HG03521 (cell line): ENCODE measurements at regions not wholly inside any gene's neighbourhood (a gene's known extent, or its start where the extent isn't known, plus 50 kb on each side); places are given as distances from the start of the nearest gene placed in this dataset.
"Not testable (repeated sequence)": the region's sequence is repeated elsewhere in the genome, so short reads cannot be mapped to it uniquely, and the experiment has no call there.

Experiments used
- ATAC-seq: cut with Tn5 transposase; IDR thresholded peaks from one replicate; pipeline ENCODE4 v1.9.1; 2021; ENCODE audit warnings: mild to moderate bottlenecking, moderate library complexity; ENCODE audit not compliant: unreplicated experiment

DNA sequence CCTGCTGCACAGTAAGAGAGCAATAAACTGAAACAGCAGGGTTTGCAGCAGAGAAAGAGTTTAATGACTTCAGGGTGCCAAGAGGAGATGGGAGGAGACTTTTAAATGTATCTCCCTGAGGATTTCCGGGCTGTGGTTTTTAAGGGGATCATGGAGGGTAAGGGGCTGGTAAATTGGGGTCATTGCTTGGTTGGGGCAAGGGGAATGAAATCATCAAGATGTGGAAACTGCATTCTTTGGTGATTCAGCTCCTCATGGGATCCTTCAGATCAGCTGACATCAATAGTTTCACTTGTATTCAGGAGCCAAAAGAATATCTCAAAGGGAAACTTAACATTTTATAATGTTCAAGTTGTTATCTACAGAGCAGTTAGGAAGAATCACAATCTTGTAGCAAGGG lies 174.3 kb upstream of the ANXA10 start:
- no peak for ATAC-seq

DNA sequence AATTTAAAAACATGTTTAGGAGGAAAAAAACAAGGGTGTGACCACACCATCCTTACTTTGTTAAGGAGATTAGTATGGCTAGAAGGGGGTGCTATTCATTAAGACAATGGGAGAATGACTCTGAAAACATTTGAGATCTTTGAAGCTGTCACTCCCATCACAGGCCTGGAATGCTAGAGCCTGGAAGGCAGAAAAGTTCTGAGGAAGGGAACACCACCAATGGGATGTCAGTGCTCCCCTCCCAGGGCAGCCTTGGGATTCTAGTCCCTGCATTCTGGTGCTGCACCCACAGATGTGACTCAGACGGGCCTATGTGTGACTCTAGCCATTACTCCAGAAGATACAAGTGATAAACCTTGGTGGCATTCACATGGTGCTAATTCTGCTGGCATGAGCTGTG lies 162.2 kb upstream of the ANXA10 start:
- no peak for ATAC-seq

DNA sequence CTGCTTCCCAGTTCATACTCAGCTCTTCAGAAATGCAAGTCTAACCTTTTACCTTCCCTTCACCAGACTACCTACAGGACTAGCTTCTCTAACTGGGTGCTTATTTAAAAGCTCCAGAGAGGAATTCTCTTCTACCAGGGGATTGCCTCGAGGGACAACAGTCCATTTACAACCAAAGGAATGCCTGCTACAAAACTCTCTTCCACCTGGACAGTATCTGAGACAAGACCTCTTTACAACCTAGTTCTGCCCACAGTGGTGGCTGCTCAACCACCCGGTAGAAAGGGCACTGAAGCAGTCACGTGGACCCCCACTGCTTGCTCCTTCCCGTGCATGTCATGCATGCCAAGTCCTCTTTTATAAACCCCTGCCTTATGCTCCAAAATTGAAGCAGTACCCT lies 158.1 kb upstream of the ANXA10 start:
- ATAC-seq, result no peak

DNA sequence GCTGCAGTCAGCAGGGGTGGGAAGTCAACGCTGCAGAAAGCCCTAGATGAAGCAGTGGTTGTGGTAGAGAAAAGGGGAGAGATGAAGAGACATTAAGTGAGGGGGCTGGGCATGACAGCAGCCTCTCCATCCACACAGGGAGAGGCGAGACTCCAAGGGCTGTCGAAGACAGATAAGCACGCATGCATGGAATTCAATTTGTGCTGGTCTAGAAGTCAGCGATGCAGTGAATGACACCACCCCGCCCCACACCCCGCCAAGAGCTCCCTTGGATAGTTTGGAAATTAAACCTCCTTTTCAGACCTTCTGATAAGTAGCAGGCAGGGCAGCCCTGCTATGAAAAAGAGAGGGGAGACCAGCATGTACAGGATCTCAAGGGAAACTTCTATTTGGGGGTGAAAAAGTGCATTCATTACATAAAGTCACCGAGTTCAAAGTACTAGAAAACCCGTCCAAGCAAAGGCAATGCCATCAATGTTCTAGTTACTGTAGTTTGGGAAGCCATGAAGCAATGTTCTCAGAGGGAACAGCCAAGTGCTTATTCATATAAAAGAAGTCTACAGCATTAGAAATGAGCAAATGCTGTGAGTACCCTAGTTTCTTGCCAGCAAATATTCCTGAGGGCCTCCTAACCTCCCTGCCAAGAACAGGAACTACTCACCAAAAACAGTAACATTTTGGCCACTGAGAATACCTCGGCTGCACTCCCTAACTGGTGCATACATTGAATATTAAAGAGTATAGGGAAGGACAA lies 152.3 kb upstream of the ANXA10 start:
- no peak for ATAC-seq

GRCh38 chr4:167943872-167944505 lies 148.3 kb upstream of the ANXA10 start:
- no peak for ATAC-seq

GRCh38 chr4:167944721-167945120 lies 147.6 kb upstream of the ANXA10 start:
- ATAC-seq, result no peak

DNA sequence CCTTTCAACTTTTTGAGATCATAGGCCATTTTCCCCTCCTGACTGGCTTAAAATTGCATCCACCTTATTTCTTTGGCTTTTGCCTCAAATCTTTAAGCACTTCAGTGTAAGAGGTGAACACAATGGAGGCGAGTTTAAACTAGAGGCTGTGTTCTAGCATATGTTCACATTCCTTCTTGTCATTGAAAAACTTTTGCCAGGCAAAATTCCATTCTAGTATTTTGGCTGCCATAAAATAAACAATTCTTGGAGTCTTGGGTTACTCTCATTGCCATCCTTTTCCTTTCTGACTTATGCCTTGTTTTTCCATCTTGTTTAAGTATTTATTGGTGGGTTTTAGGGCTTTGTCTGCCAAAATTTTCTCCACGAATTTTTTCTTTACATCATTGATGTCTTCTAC lies 137.3 kb upstream of the ANXA10 start:
- ATAC-seq, result no peak

DNA sequence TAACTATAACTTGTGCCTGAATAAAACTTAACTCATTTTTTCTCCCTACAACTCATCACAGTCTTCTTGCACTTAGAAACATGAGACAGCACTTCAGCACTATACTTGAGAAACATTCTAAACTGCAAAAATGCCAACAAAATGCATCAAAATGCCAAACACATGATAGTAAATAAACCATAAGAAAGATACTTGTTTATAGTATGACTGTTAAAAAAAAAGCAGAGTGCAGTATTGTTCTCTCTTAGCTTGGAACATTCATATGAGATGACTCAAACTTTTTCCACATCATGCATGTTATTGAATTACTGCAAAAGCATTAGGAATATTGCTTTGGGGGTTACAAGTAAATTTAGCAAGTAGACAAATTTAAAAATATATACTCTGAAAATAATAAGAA lies 135.7 kb upstream of the ANXA10 start:
- no peak for ATAC-seq

DNA sequence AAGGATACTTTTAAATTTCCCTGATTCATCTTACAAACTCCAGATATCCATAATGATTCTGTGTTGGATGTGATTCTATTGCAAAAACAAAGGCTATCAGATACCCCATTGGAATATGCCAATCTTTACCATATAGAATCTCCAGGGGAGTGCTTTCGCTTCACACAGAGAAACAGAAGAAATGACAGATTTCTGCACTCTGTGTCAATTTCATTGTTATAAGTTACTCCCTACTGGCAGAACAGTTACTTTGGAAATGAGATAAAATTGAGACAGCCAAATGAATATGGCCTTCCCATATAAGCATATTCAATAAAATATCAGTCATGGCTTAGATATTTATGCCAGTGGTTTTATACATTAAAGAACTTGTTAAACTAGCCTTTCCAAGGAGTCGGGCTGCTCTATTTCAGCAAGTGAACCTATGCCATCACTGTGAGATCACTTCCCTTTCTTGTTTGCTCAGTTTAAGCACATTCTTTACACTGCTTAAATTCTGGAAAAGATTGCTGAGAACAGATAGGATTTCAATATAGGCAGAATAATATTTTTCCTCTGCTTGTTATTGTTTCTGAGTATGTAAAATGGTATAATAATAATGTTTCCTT lies 127.5 kb upstream of the ANXA10 start:
- ATAC-seq, result no peak

DNA sequence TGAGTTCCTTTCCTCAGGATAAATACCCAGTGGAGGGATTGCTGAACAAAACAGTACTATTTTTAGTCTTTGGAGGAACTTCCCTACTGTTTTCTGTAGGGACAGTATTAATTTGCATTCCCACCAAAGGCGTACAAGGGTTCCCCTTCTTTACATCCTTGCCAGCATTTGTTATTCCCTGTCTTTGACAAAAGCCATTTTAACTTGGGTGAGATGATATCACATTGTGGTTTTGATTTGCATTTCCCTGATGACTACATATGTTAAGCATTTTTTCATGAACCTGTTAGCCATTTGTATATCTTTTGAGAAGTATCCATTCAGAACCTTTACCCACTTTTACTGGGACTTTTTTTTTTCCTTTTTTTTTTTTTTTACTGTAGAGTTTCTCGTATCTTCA lies 126.2 kb upstream of the ANXA10 start:
- no peak for ATAC-seq

DNA sequence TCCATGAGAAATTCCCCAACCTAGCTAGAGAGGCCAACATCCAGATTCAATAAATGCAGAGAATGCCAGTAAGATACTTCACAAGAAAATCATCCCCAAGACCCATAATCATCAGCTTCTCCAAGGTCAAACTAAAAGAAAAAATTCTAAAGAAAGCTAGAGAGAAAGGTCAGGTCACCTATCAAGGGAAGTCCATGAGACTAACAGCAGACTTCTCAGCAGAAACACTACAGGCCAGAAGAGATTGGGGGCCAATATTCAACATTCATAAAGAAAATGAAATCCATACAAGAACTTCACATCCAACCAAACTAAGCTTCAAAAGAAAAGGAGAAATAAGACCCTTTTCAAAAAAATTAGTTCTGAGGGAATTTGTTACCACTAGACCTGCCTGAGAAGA lies 118.8 kb upstream of the ANXA10 start:
- no peak for ATAC-seq

DNA sequence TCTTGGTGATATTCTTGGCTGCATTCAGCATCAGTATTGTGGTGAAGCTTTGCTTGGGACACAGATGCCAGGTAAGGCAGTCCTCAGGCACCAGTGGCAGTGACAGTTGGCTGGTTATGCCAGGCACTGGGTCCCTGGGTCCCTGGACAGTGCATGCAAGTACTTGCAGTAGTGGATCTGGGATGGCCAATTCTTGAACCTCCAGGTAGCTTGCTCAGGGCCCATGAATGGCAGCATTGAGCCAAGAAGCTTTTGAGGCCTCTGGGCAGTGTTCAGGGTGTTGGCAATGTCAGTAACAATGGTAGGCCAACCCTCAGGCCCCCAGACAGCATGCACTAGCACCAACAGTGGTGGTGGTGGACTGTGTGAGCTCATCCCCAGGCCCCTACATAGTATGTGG lies 106.8 kb upstream of the ANXA10 start:
- ATAC-seq, result no peak

GRCh38 chr4:167986044-167986443 lies 106.3 kb upstream of the ANXA10 start:
- no peak for ATAC-seq

GRCh38 chr4:167987285-167987684 lies 105.1 kb upstream of the ANXA10 start:
- no peak for ATAC-seq

GRCh38 chr4:167989815-167990214 lies 102.5 kb upstream of the ANXA10 start:
- no peak for ATAC-seq

DNA sequence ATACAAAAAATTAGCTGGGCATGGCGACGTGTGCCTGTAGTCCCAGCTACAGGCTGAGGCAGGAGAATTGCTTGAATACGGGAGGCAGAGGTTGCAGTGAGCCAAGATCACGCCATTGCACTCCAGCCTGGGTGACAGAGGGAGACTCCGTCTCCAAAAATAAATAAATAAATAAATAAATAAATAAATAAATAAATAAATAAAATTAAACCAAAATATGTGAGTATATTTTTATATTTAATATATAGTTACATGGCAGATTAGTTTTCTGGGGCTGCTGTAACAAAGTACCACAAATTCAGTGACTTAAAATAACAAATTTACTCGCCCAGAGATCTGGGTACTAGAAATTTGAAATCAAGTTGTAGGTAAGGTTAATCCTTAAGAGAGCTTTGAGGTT lies 84.2 kb upstream of the ANXA10 start:
- ATAC-seq, result not testable (repeated sequence)

DNA sequence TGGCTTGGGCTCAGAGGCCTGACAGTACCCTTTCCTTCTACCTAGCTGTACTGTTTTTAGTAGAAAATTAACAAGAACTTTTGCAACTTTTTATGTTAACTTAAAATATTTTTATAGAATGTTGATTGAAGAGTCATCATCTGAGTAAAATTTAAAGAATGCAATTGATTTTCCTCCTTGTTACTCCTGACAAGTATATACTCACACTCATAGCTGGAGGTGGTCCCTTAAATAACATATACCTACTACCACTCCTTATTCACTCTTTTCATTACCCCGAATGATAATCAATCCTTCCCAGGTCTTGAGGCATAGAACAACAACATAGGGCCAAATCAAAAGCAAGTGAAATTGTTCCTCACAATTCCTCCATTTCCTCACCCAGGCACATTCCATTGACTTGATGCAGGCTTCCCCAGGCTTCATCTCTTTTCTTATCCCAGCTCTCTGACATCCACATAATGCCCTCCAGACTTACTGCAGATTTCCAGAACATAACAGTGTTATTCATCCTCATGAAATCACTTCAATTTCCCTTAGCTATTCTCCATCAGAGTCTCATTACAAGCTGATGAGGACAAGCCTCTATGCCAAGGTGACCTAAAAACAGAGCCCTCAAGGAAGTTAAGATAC lies 73.2 kb upstream of the ANXA10 start:
- ATAC-seq, result no peak

GRCh38 chr4:168019921-168020320 lies 72.4 kb upstream of the ANXA10 start:
- no peak for ATAC-seq

DNA sequence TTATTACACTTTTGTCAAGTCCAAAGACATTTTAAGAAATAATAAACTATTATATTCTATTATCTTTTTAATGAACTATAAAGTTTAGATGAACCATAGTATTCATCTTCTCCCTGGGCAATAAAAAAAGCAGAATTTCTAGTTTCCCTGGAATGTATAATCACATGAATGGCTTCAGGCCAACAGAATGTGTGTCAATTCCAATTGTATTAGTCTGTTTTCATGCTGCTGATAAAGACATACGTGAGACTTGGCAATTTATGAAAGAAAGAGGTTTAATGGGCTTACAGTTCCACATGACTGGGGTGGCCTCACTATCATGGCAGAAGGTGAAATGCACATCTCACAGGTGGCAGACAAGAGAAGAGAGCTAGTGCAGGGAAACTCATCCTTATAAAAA lies 70.7 kb upstream of the ANXA10 start:
- no peak for ATAC-seq

GRCh38 chr4:168028568-168028967 lies 63.8 kb upstream of the ANXA10 start:
- no peak for ATAC-seq

DNA sequence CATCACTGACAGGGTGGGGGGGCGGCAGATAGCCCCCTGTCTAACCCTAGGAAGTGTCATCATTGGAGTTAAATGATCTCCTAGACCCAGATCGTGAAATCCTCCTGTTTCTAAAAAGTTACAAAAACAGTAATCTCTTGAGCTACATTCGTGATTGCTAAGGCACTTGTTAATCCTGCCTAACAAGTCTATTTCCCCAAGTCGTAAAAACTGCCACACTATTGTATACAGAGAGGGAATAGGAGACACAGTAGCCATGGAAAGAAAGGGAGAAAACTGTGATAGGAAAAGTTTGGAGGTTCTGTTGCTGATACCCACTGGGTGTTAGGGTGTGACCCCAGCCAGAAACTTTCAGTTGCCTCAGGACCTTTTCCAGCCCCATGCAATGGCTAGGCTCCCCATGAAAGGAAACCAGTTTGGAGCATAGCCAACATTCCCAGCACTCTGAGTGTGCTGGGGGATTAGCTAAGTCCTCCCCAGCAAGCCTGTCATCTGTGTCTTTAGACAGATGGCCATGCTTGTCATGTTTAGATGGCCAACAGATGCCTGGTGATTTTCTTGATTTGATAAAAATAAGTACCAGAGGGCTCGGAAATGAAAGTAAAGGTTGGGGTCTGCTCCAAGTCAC lies 63.3 kb upstream of the ANXA10 start:
- no peak for ATAC-seq
